Stimulated activated naive CD4-positive, alpha-beta T cell treated with Interleukin-2 at 50 U/mL for 16 hours (primary cell): ENCODE measurements at regions not wholly inside any gene's neighbourhood (a gene's known extent, or its start where the extent isn't known, plus 50 kb on each side); places are given as distances from the start of the nearest gene placed in this dataset.

Experiments
- DNase-seq: peaks from one replicate; lab custom pipeline; 2025; lab: John Stamatoyannopoulos, UW

GRCh38 chr1:208844158-208844557, 600.0 kb upstream of the PLXNA2 start:
- no peak for DNase-seq

GRCh38 chr1:208848854-208849253, 604.7 kb upstream of the PLXNA2 start:
- DNase-seq, result no peak

GRCh38 chr1:208850442-208850841, 606.3 kb upstream of the PLXNA2 start:
- DNase-seq, result no peak

- DNase-seq, result no peak
Measured at GRCh38 chr1:208851366-208851765, 607.2 kb upstream of the PLXNA2 start.

GRCh38 chr1:208852911-208853310, 608.7 kb upstream of the PLXNA2 start:
- DNase-seq, result no peak

- DNase-seq, result no peak
Measured at GRCh38 chr1:208855403-208855802, 611.2 kb upstream of the PLXNA2 start.

- DNase-seq, result no peak
Measured at GRCh38 chr1:208857465-208857864, 613.3 kb upstream of the PLXNA2 start.

- no peak for DNase-seq
Measured at GRCh38 chr1:208858738-208859137, 614.6 kb upstream of the PLXNA2 start.

GRCh38 chr1:208864366-208864965, 620.3 kb upstream of the PLXNA2 start:
- DNase-seq, result no peak

- DNase-seq, result no peak
Measured at GRCh38 chr1:208866386-208866955, 622.3 kb upstream of the PLXNA2 start.

GRCh38 chr1:208868554-208868953, 624.4 kb upstream of the PLXNA2 start:
- no peak for DNase-seq

GRCh38 chr1:208874915-208875314, 630.7 kb upstream of the PLXNA2 start:
- DNase-seq, result no peak

GRCh38 chr1:208879022-208879421, 634.8 kb upstream of the PLXNA2 start:
- no peak for DNase-seq

GRCh38 chr1:208880433-208881100, 636.4 kb upstream of the PLXNA2 start:
- DNase-seq, result no peak

- no peak for DNase-seq
Measured at GRCh38 chr1:208885060-208885459, 640.9 kb upstream of the PLXNA2 start.

- DNase-seq, result no peak
Measured at GRCh38 chr1:208885650-208886049, 641.5 kb upstream of the PLXNA2 start.

GRCh38 chr1:208888376-208888775, 644.2 kb upstream of the PLXNA2 start:
- no peak for DNase-seq

- no peak for DNase-seq
Measured at GRCh38 chr1:208892147-208892546, 648.0 kb upstream of the PLXNA2 start.

- no peak for DNase-seq
Measured at GRCh38 chr1:208893251-208893650, 649.1 kb upstream of the PLXNA2 start.

- no peak for DNase-seq
Measured at GRCh38 chr1:208895181-208895580, 651.0 kb upstream of the PLXNA2 start.

- DNase-seq, result no peak
Measured at GRCh38 chr1:208895820-208896219, 651.6 kb upstream of the PLXNA2 start.

GRCh38 chr1:208896768-208897167, 652.6 kb upstream of the PLXNA2 start:
- no peak for DNase-seq

- DNase-seq, result no peak
Measured at GRCh38 chr1:208899438-208899837, 655.3 kb upstream of the PLXNA2 start.
